ENCODE measurements at regions not wholly inside any gene's neighbourhood (a gene's known extent, or its start where the extent isn't known, plus 50 kb on each side); places are given as distances from the start of the nearest gene placed in this dataset.

- 96% methylated on average over 4 of the region's 4 CpGs for WGBS
These were observed 517.1 kb downstream of the RPS24 start for GRCh38 chr10:78550716-78551115.

GRCh38 chr10:78551184-78552005 is 517.4 kb upstream of the ZMIZ1 start:
- WGBS: 88% methylated on average over 10 of the region's 10 CpGs
- H3K4me3 ChIP-seq (ENCODE audit: low read depth, low read length): no peak overlapping the region
- no peak for DNase-seq (ENCODE audit: extremely low spot score)

More at GRCh38 chr10:78550716-78551115, 517.1 kb downstream of the RPS24 start:
- no peak overlapping the region for H3K4me3 ChIP-seq (ENCODE audit: low read depth, low read length)
- no peak for DNase-seq (ENCODE audit: extremely low spot score)
- H3K36me3 ChIP-seq (ENCODE audit: insufficient read depth): no peaks in the 10 kb centered on the region
- H3K27ac ChIP-seq (ENCODE audit: low read depth): no peak overlapping the region
- H3K4me1 ChIP-seq (ENCODE audit: insufficient read depth): no peaks in the 10 kb centered on the region

DNA sequence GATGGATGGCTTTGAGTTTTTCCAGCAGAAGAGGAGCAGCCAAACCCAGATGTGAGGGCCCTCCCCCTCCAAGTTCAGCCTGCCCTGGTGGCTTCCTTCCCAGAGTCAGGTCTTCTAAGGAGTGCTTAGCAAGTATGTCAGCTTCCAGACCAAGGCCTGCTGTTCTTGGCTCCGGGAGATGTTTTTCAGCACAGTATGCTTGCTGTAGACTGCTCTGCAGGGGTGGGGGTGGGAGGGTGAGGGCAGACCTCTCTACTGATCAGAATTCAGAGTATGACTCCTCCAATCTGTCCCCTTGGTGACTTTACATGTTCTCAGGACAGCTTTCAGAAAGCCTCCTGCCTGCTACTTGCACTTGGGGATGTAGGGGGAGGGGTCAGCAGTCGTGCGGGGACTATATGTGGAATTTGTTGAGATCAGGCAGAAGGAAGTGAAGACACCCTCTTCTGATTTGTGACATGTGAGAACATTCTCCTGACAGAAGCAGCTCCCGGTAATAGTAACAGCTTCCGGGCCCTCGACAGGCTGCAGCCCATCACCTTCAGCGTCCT is 516.4 kb upstream of the ZMIZ1 start:
- H3K27ac ChIP-seq (ENCODE audit: low read depth): peak overlapping the region; percentile 55
- no peak overlapping the region for H3K4me3 ChIP-seq (ENCODE audit: low read depth, low read length)
- 20% methylated on average over 7 of the region's 7 CpGs for WGBS
- peak; percentile 81 for DNase-seq (ENCODE audit: extremely low spot score)
- H3K4me1 ChIP-seq (ENCODE audit: insufficient read depth): no peaks in the 10 kb centered on the region
- no peaks in the 10 kb centered on the region for H3K36me3 ChIP-seq (ENCODE audit: insufficient read depth)

More at GRCh38 chr10:78551184-78552005, 517.4 kb upstream of the ZMIZ1 start:
- no peaks in the 10 kb centered on the region for H3K4me1 ChIP-seq (ENCODE audit: insufficient read depth)
- no peaks in the 10 kb centered on the region for H3K36me3 ChIP-seq (ENCODE audit: insufficient read depth)
- no peak overlapping the region for H3K27ac ChIP-seq (ENCODE audit: low read depth)

GRCh38 chr10:78553792-78554191 is 515.0 kb upstream of the ZMIZ1 start:
- DNase-seq (ENCODE audit: extremely low spot score): no peak
- WGBS: 90% methylated on average over 3 of the region's 3 CpGs
- H3K36me3 ChIP-seq (ENCODE audit: insufficient read depth): no peaks in the 10 kb centered on the region
- H3K4me3 ChIP-seq (ENCODE audit: low read depth, low read length): no peak overlapping the region
- H3K4me1 ChIP-seq (ENCODE audit: insufficient read depth): no peaks in the 10 kb centered on the region
- H3K27ac ChIP-seq (ENCODE audit: low read depth): no peak overlapping the region

GRCh38 chr10:78555128-78555527 is 513.6 kb upstream of the ZMIZ1 start:
- Histone ChIP-seq H3K27ac (ENCODE audit: low read depth) (no peak overlapping the region), H3K36me3 (ENCODE audit: insufficient read depth) (no peaks in the 10 kb centered on the region), H3K4me3 (ENCODE audit: low read depth, low read length) (no peak overlapping the region), H3K4me1 (ENCODE audit: insufficient read depth) (no peaks in the 10 kb centered on the region)
- 89% methylated on average over 2 of the region's 2 CpGs for WGBS
- DNase-seq (ENCODE audit: extremely low spot score): no peak

- Histone ChIP-seq H3K27ac (ENCODE audit: low read depth) (no peak overlapping the region), H3K4me1 (ENCODE audit: insufficient read depth) (no peaks in the 10 kb centered on the region), H3K4me3 (ENCODE audit: low read depth, low read length) (no peak overlapping the region), H3K36me3 (ENCODE audit: insufficient read depth) (no peaks in the 10 kb centered on the region)
- WGBS: 96% methylated on average over 2 of the region's 2 CpGs
- DNase-seq (ENCODE audit: extremely low spot score): no peak
These were observed 511.9 kb upstream of the ZMIZ1 start for GRCh38 chr10:78556705-78557432.

GRCh38 chr10:78557433-78557925 is 511.3 kb upstream of the ZMIZ1 start:
- DNase-seq (ENCODE audit: extremely low spot score): no peak
- H3K27ac ChIP-seq (ENCODE audit: low read depth): no peak overlapping the region

GRCh38 chr10:78559661-78560340 is 509.0 kb upstream of the ZMIZ1 start:
- H3K4me3 ChIP-seq (ENCODE audit: low read depth, low read length): no peak overlapping the region
- no peak for DNase-seq (ENCODE audit: extremely low spot score)
- no peak overlapping the region for H3K27ac ChIP-seq (ENCODE audit: low read depth)
- no peaks in the 10 kb centered on the region for H3K36me3 ChIP-seq (ENCODE audit: insufficient read depth)
- H3K4me1 ChIP-seq (ENCODE audit: insufficient read depth): no peaks in the 10 kb centered on the region
- WGBS: 60% methylated on average over 10 of the region's 10 CpGs

More at GRCh38 chr10:78557433-78557925, 511.3 kb upstream of the ZMIZ1 start:
- Histone ChIP-seq H3K36me3 (ENCODE audit: insufficient read depth) (no peaks in the 10 kb centered on the region), H3K4me3 (ENCODE audit: low read depth, low read length) (no peak overlapping the region), H3K4me1 (ENCODE audit: insufficient read depth) (no peaks in the 10 kb centered on the region)
- WGBS: 92% methylated on average over 2 of the region's 2 CpGs

DNA sequence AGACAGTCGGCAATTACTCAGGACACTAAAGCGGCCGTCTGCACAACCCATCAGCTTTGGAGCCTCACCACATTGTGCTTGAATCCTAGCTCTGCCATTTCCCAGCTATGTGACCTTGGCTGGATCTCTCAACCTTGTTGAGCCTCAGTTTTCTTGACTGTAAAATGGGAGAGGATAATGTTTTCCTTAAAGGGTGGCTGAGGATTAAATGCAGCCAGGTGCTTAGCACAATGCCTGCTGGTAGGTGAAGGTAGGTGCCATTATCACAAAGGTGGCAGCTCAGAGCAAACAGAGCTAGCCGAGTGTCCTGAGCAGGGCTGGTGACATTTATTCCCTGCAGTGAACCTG is 508.5 kb upstream of the ZMIZ1 start:
- Histone ChIP-seq H3K36me3 (ENCODE audit: insufficient read depth) (no peaks in the 10 kb centered on the region), H3K4me3 (ENCODE audit: low read depth, low read length) (no peak overlapping the region), H3K27ac (ENCODE audit: low read depth) (no peak overlapping the region), H3K4me1 (ENCODE audit: insufficient read depth) (no peaks in the 10 kb centered on the region)
- 46% methylated on average over 4 of the region's 4 CpGs for WGBS
- no peak for DNase-seq (ENCODE audit: extremely low spot score)

GRCh38 chr10:78563314-78563713 is 505.5 kb upstream of the ZMIZ1 start:
- Histone ChIP-seq H3K4me1 (ENCODE audit: insufficient read depth) (no peaks in the 10 kb centered on the region), H3K27ac (ENCODE audit: low read depth) (no peak overlapping the region), H3K4me3 (ENCODE audit: low read depth, low read length) (no peak overlapping the region), H3K36me3 (ENCODE audit: insufficient read depth) (no peaks in the 10 kb centered on the region)
- no peak for DNase-seq (ENCODE audit: extremely low spot score)
- 47% methylated on average over 2 of the region's 2 CpGs for WGBS

- H3K4me1 ChIP-seq (ENCODE audit: insufficient read depth): no peaks in the 10 kb centered on the region
- 94% methylated on average over 4 of the region's 4 CpGs for WGBS
These were observed 502.9 kb upstream of the ZMIZ1 start for GRCh38 chr10:78565841-78566240.

DNA sequence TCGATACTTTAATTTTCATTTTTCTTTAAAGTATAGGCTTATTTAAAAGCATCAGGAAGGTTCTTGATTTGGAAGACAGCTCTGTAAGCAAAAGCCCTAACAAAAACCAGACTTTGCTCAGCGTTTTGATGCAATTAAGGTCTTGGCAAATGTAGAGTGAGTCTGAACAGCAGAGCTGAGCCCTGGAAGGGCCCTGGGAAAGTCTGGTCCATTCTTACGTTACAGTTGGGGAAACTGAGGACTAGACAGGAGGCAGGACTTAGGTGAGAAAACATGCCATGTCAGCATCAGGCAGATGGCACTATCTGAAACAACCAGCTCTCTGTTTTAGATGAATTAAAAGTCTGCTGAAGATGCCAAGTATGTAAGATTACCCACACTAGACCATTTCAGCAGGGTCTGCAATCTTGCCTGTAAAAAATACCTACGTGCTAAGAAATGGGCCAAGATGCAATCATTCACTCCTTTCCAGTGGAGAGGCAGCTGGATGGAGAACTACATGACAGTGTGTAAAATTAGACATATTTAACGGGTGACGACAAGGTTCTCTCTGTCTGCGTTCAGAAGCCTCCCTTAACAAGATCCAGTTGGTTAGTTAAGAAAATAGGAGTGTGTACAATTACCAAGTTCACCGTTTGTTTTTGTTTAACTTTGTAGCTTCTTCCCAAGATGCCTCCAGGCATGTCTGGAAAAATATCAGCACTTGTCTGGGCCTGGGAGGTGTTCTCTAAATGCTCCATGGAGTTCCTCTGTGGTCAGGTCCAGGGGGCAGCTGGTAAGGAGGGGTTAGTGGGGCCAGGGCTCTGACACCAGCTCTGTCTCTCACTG is 502.3 kb upstream of the ZMIZ1 start:
- Histone ChIP-seq H3K4me3 (ENCODE audit: low read depth, low read length) (no peak overlapping the region), H3K4me1 (ENCODE audit: insufficient read depth) (no peaks in the 10 kb centered on the region), H3K27ac (ENCODE audit: low read depth) (no peak overlapping the region), H3K36me3 (ENCODE audit: insufficient read depth) (no peaks in the 10 kb centered on the region)
- 39% methylated on average over 8 of the region's 8 CpGs for WGBS
- DNase-seq (ENCODE audit: extremely low spot score): no peak

More at GRCh38 chr10:78565841-78566240, 502.9 kb upstream of the ZMIZ1 start:
- DNase-seq (ENCODE audit: extremely low spot score): no peak
- no peak overlapping the region for H3K27ac ChIP-seq (ENCODE audit: low read depth)
- H3K4me3 ChIP-seq (ENCODE audit: low read depth, low read length): no peak overlapping the region
- H3K36me3 ChIP-seq (ENCODE audit: insufficient read depth): no peaks in the 10 kb centered on the region
